IMR-90 (cell line): ENCODE measurements at regions not wholly inside any gene's neighbourhood (a gene's known extent, or its start where the extent isn't known, plus 50 kb on each side); places are given as distances from the start of the nearest gene placed in this dataset.
"Not testable (repeated sequence)": the region's sequence is repeated elsewhere in the genome, so short reads cannot be mapped to it uniquely, and the experiment has no call there.

Source experiments
- ATAC-seq: fragments of 200-7000 bp; cut with Tn5 transposase; 2 replicates; pipeline ENCODE4 v1.9.1; 2020; ENCODE audit warnings: low read depth, mild to moderate bottlenecking, moderate library complexity
- BruUV-seq: library from RNA; stranded (reverse); fragments of 400-500 nt; replicated peaks from 2 replicates; lab custom pipeline; 2021; lab: Mats Ljungman, UMichigan
- CTCF ChIA-PET: fragments of 300-600 bp; formaldehyde crosslinking; extraction: SDS; loops from one replicate; lab custom pipeline; 2021; ENCODE audit warnings: antibody characterized with exemption; lab: Yijun Ruan, JAX
- POLR2A ChIA-PET: fragments of 300-600 bp; sonication (Branson Sonifier 250); formaldehyde crosslinking; loops from one replicate; lab custom pipeline; 2022; ENCODE audit warnings: antibody characterized with exemption; ENCODE audit not compliant: unreplicated experiment; lab: Charles Lee
- DNase-seq: peaks from one replicate; pipeline ENCODE4 v3.0.0; 2013
- H2AFZ ChIP-seq: replicated peaks from 2 replicates; pipeline ENCODE3; 2013; ENCODE audit warnings: low read length, mild to moderate bottlenecking; ENCODE audit not compliant: poor library complexity
- H2AK5ac ChIP-seq: 2 replicates; pipeline ENCODE4 v1.6.1; 2013; ENCODE audit warnings: low read depth, low read length, inconsistent platforms
- H2AK9ac ChIP-seq: replicated peaks from 2 replicates; pipeline ENCODE3; 2013; ENCODE audit warnings: mild to moderate bottlenecking, low read depth, low read length, moderate library complexity; ENCODE audit not compliant: poor library complexity
- H2BK120ac ChIP-seq: 2 replicates; pipeline ENCODE4 v1.6.1; 2013; ENCODE audit warnings: low read depth, low read length, inconsistent platforms
- H2BK15ac ChIP-seq: 3 replicates; pipeline ENCODE4 v1.6.1; 2013; ENCODE audit warnings: low read depth, low read length, inconsistent platforms
- H2BK20ac ChIP-seq: 2 replicates; pipeline ENCODE4 v1.6.1; 2013; ENCODE audit warnings: low read depth, mild to moderate bottlenecking, inconsistent platforms, low read length, moderate library complexity
- H2BK5ac ChIP-seq: 2 replicates; pipeline ENCODE4 v1.6.1; 2013; ENCODE audit warnings: mild to moderate bottlenecking, low read depth, low read length, inconsistent platforms; ENCODE audit not compliant: poor library complexity, severe bottlenecking
- H3K14ac ChIP-seq: replicated peaks from 2 replicates; pipeline ENCODE4 v1.6.1; 2013; ENCODE audit warnings: low read depth, low read length, inconsistent platforms
- H3K18ac ChIP-seq: 2 replicates; pipeline ENCODE4 v1.6.1; 2013; ENCODE audit warnings: low read depth, low read length, control low read depth
- H3K23ac ChIP-seq: 2 replicates; pipeline ENCODE4 v1.6.1; 2013; ENCODE audit warnings: low read depth, low read length, inconsistent platforms
- H3K27ac ChIP-seq: 2 replicates; pipeline ENCODE4 v1.5.1; 2013; ENCODE audit warnings: mild to moderate bottlenecking, control low read depth, low read length; ENCODE audit not compliant: insufficient read depth
- H3K27me3 ChIP-seq: 2 replicates; pipeline ENCODE4 v1.6.1; 2013; ENCODE audit warnings: low read length; ENCODE audit not compliant: control insufficient read depth, insufficient read depth
- H3K36me3 ChIP-seq: 2 replicates; pipeline ENCODE4 v1.6.1; 2013; ENCODE audit warnings: low read length, mixed read lengths; ENCODE audit not compliant: control insufficient read depth, insufficient read depth
- H3K4ac ChIP-seq: 2 replicates; pipeline ENCODE4 v1.6.1; 2013; ENCODE audit warnings: low read depth, low read length, inconsistent platforms
- H3K4me1 ChIP-seq: 2 replicates; pipeline ENCODE4 v1.6.1; 2013; ENCODE audit warnings: low read length, mixed read lengths; ENCODE audit not compliant: control insufficient read depth, insufficient read depth
- H3K4me2 ChIP-seq: 2 replicates; pipeline ENCODE4 v1.6.1; 2013; ENCODE audit warnings: low read depth, mild to moderate bottlenecking, control low read depth, low read length, moderate library complexity
- H3K4me3 ChIP-seq: 2 replicates; pipeline ENCODE4 v1.5.1; 2013; ENCODE audit warnings: low read depth, mild to moderate bottlenecking, control low read depth, low read length, moderate library complexity; ENCODE audit not compliant: insufficient read depth
- H3K56ac ChIP-seq: 2 replicates; pipeline ENCODE4 v1.6.1; 2013; ENCODE audit warnings: low read length, inconsistent platforms; ENCODE audit not compliant: insufficient read depth; ENCODE audit errors: extremely low read depth
- H3K79me1 ChIP-seq, 2 experiments: 2 replicates each; pipeline ENCODE4 v1.6.1; 2013; ENCODE audit warnings: low read length in 2 of 2, inconsistent platforms in 1 of 2, low read depth in 1 of 2
- H3K9ac ChIP-seq: 2 replicates; pipeline ENCODE4 v1.6.1; 2013; ENCODE audit warnings: low read depth, low read length, control low read depth
- H3K9me1 ChIP-seq: 2 replicates; pipeline ENCODE4 v1.6.1; 2013; ENCODE audit warnings: low read length, inconsistent platforms; ENCODE audit not compliant: insufficient read depth
- H3K9me3 ChIP-seq: 2 replicates; pipeline ENCODE4 v1.6.1; 2013; ENCODE audit warnings: low read length; ENCODE audit not compliant: control insufficient read depth, insufficient read depth
- H4K20me1 ChIP-seq: 2 replicates; pipeline ENCODE4 v1.6.1; 2013; ENCODE audit warnings: low read length, inconsistent platforms; ENCODE audit not compliant: insufficient read depth
- H4K5ac ChIP-seq: 2 replicates; pipeline ENCODE4 v1.6.1; 2013; ENCODE audit warnings: mild to moderate bottlenecking, low read depth, low read length, control low read depth
- H4K8ac ChIP-seq, 2 experiments: 2 replicates each; pipeline ENCODE4 v1.6.1; 2013; ENCODE audit warnings: low read depth in 2 of 2, low read length in 2 of 2, control low read depth in 1 of 2, inconsistent platforms in 1 of 2
- H4K91ac ChIP-seq: 2 replicates; pipeline ENCODE4 v1.6.1; 2013; ENCODE audit warnings: low read depth, low read length, inconsistent platforms; ENCODE audit not compliant: insufficient read depth
- WGBS, 2 experiments: methylation state at CpG; one replicate each; pipeline versions ENCODE4 v1.1.5 to v1.1.7; 2013; ENCODE audit warnings: missing lambda C conversion rate in 2 of 2; ENCODE audit not compliant: insufficient read length in 1 of 2; ENCODE audit errors: extremely low coverage in 2 of 2; 5-methylcytosine and 5-hydroxymethylcytosine counted together
- dilution Hi-C: fragments of 300-500 bp; cut with HindIII; formaldehyde crosslinking; loops from one replicate; pipeline ENCODE4 v1.14.3; 2018; ENCODE audit warnings: low sequenced_read_pairs; ENCODE audit not compliant: unreplicated experiment
- in situ Hi-C: fragments of 300-500 bp; cut with MboI; formaldehyde crosslinking; loops from 3 replicates; pipeline ENCODE4 v1.14.3; 2019; ENCODE audit warnings: low sequenced_read_pairs, inconsistent platforms, mixed read lengths
- intact Hi-C: fragments of 100-400 bp; cut with micrococcal nuclease; formaldehyde crosslinking; loops from 2 replicates; pipeline ENCODE4 v1.10.0; 2022

DNA sequence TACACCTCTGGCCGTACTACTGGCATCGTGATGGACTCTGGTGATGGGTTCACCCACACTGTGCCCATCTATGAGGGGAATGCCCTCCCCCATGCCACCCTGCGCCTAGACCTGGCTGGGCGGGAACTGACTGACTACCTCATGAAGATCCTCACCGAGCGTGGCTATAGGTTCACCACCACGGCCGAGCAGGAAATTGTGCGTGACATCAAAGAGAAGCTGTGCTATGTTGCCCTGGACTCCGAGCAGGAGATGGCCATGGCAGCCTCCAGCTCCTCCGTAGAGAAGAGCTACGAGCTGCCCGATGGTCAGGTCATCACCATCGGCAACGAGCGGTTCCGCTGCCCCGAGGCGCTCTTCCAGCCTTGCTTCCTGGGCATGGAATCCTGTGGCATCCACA lies 98.9 kb downstream of the CCDC74A start:
- dilution Hi-C loops, H3K23ac ChIP-seq, H4K5ac ChIP-seq, H2AK5ac ChIP-seq, CTCF ChIA-PET, H3K9me1 ChIP-seq, POLR2A ChIA-PET, BruUV-seq, H3K4me1 ChIP-seq, H2BK5ac ChIP-seq, H2AFZ ChIP-seq, H3K4me2 ChIP-seq, H2BK15ac ChIP-seq, DNase-seq, H3K27me3 ChIP-seq, H3K9me3 ChIP-seq, H3K4me3 ChIP-seq, H3K9ac ChIP-seq, H3K56ac ChIP-seq, H3K36me3 ChIP-seq, H3K79me1 ChIP-seq, H2BK20ac ChIP-seq, intact Hi-C loops, H4K91ac ChIP-seq, H2AK9ac ChIP-seq, H4K8ac ChIP-seq, H4K20me1 ChIP-seq, in situ Hi-C loops, ATAC-seq: not testable (repeated sequence)
- H2BK120ac ChIP-seq, result 0 out of 2 replicates have a peak overlapping the region, but pooled peaks have one; percentile 37
- 77% methylated on average over 8 of the region's 19 CpGs; no CpG with 5 or more reads in 1 of the 2 experiments for WGBS, 2 experiments
- peak overlapping the region; percentile 48; the same call in 1 of the 2 replicates for H3K18ac ChIP-seq
- H3K4ac ChIP-seq, result peak overlapping the region; percentile 86; the same call in 1 of the 2 replicates
- H3K27ac ChIP-seq, result peak overlapping the region; percentile 82; the same call in 1 of the 2 replicates
- H3K14ac ChIP-seq, result 0 out of 2 replicates have a peak overlapping the region, but pooled peaks have one; percentile 71

DNA sequence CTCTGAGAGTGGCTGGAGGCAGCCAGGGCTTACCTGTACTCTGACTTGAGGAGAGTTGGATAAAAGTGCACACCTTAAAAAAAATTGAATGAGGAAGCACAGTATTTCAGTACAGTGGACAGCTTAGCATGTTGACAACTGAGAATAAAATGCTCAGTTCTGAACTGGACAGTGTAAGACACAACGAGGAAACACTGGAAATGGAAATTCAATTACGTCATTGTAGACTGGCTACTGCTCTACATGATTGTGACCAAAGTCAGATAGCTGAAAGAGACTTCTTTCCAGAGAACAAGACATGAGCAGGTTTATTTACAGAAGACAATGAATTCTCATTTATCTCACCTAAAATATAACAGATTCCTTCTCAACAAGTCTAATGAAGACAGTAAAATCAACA lies 100.1 kb downstream of the CCDC74A start:
- H3K4me2 ChIP-seq, BruUV-seq, intact Hi-C loops, H3K36me3 ChIP-seq, H3K4me1 ChIP-seq, POLR2A ChIA-PET, H3K18ac ChIP-seq, H4K91ac ChIP-seq, DNase-seq, H4K5ac ChIP-seq, H3K56ac ChIP-seq, H3K9me1 ChIP-seq, H3K27ac ChIP-seq, H3K9me3 ChIP-seq, H4K20me1 ChIP-seq, H4K8ac ChIP-seq, H3K14ac ChIP-seq, H3K79me1 ChIP-seq, H2BK15ac ChIP-seq, H3K23ac ChIP-seq, H2BK20ac ChIP-seq, H2AK9ac ChIP-seq, H2AFZ ChIP-seq, H3K9ac ChIP-seq, H2BK120ac ChIP-seq, CTCF ChIA-PET, H3K27me3 ChIP-seq, dilution Hi-C loops, H3K4ac ChIP-seq, in situ Hi-C loops, H2BK5ac ChIP-seq, ATAC-seq, H2AK5ac ChIP-seq, H3K4me3 ChIP-seq: not testable (repeated sequence)
- WGBS, 2 experiments, result no CpG with 5 or more reads among the region's 2 CpGs
